ENCODE measurements at regions not wholly inside any gene's neighbourhood (a gene's known extent, or its start where the extent isn't known, plus 50 kb on each side); places are given as distances from the start of the nearest gene placed in this dataset.

- TF ChIP-seq, protein P1, sequence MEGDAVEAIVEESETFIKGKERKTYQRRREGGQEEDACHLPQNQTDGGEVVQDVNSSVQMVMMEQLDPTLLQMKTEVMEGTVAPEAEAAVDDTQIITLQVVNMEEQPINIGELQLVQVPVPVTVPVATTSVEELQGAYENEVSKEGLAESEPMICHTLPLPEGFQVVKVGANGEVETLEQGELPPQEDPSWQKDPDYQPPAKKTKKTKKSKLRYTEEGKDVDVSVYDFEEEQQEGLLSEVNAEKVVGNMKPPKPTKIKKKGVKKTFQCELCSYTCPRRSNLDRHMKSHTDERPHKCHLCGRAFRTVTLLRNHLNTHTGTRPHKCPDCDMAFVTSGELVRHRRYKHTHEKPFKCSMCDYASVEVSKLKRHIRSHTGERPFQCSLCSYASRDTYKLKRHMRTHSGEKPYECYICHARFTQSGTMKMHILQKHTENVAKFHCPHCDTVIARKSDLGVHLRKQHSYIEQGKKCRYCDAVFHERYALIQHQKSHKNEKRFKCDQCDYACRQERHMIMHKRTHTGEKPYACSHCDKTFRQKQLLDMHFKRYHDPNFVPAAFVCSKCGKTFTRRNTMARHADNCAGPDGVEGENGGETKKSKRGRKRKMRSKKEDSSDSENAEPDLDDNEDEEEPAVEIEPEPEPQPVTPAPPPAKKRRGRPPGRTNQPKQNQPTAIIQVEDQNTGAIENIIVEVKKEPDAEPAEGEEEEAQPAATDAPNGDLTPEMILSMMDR (IDR thresholded peaks at IDR 0.05), result no peak
- TF ChIP-seq POLR2A (IDR thresholded peaks at IDR 0.05), result no peak
Measured at GRCh38 chr6:145370559-145370958, 364.8 kb downstream of the EPM2A start.

All from gastroesophageal sphincter (tissue), 3 donors.